GM23248 (cell line): ENCODE measurements at regions not wholly inside any gene's neighbourhood (a gene's known extent, or its start where the extent isn't known, plus 50 kb on each side); places are given as distances from the start of the nearest gene placed in this dataset.

Experiments used
- DNase-seq: peaks from one replicate; pipeline ENCODE4 v3.0.0-alpha.2; 2015
- H2AFZ ChIP-seq: fragments of 200-600 bp; sonication (generic); 2 replicates; pipeline ENCODE4 v1.6.1; 2016; ENCODE audit warnings: antibody characterized with exemption
- H3F3A ChIP-seq: fragments of 200-600 bp; sonication (generic); 2 replicates; pipeline ENCODE4 v1.6.1; 2016; ENCODE audit warnings: mild to moderate bottlenecking, antibody characterized with exemption, mixed run types; ENCODE audit not compliant: insufficient read depth
- H3K27ac ChIP-seq: fragments of 200-600 bp; sonication (generic); 2 replicates; pipeline ENCODE4 v1.5.1; 2016; ENCODE audit warnings: mild to moderate bottlenecking
- H3K27me3 ChIP-seq: fragments of 200-600 bp; sonication (generic); replicated peaks from 2 replicates; pipeline ENCODE4 v1.6.1; 2016; ENCODE audit warnings: mild to moderate bottlenecking; ENCODE audit not compliant: insufficient read depth
- H3K36me3 ChIP-seq: fragments of 200-600 bp; sonication (generic); 2 replicates; pipeline ENCODE4 v1.6.1; 2016; ENCODE audit warnings: low read depth, mild to moderate bottlenecking
- H3K4me1 ChIP-seq: fragments of 200-600 bp; sonication (generic); 2 replicates; pipeline ENCODE4 v1.6.1; 2016; ENCODE audit warnings: mild to moderate bottlenecking; ENCODE audit not compliant: insufficient read depth
- H3K4me2 ChIP-seq: fragments of 200-600 bp; sonication (generic); one replicate; pipeline ENCODE4 v1.6.1; 2016; ENCODE audit warnings: mild to moderate bottlenecking; ENCODE audit not compliant: unreplicated experiment
- H3K4me3 ChIP-seq: fragments of 200-600 bp; sonication (generic); 2 replicates; pipeline ENCODE4 v1.5.1; 2016; ENCODE audit warnings: mild to moderate bottlenecking
- H3K79me2 ChIP-seq: fragments of 200-600 bp; sonication (generic); 2 replicates; pipeline ENCODE4 v1.6.1; 2016; ENCODE audit warnings: mild to moderate bottlenecking; ENCODE audit not compliant: insufficient read depth
- H3K9ac ChIP-seq: fragments of 200-600 bp; sonication (generic); 2 replicates; pipeline ENCODE4 v1.6.1; 2016; ENCODE audit warnings: mild to moderate bottlenecking
- H3K9me2 ChIP-seq: fragments of 200-600 bp; sonication (generic); 2 replicates; pipeline ENCODE4 v1.6.1; 2016; ENCODE audit warnings: mixed run types, mild to moderate bottlenecking, moderate library complexity; ENCODE audit not compliant: insufficient read depth
- H3K9me3 ChIP-seq: fragments of 200-600 bp; sonication (generic); one replicate; pipeline ENCODE4 v1.6.1; 2017; ENCODE audit warnings: low read depth
- H4K20me1 ChIP-seq: fragments of 200-600 bp; sonication (generic); 2 replicates; pipeline ENCODE4 v1.6.0; 2016; ENCODE audit not compliant: insufficient read depth
- EZH2 ChIP-seq: fragments of 200-600 bp; sonication (generic); IDR thresholded peaks from 2 replicates; pipeline ENCODE4 v1.6.1; 2018; ENCODE audit warnings: antibody characterized with exemption, mild to moderate bottlenecking; ENCODE audit not compliant: insufficient read depth, poor library complexity, severe bottlenecking
- EZH2phosphoT487 ChIP-seq: fragments of 200-600 bp; sonication (generic); IDR thresholded peaks from 2 replicates; pipeline ENCODE4 v1.6.1; 2018; ENCODE audit warnings: antibody characterized with exemption, moderate library complexity, mild to moderate bottlenecking, low read depth; ENCODE audit not compliant: insufficient read depth
- WGBS, 2 experiments: methylation state at CpG; one replicate each; pipeline ENCODE4 v1.1.6; 2015 to 2017; ENCODE audit warnings: low lambda C conversion rate in 2 of 2, low coverage in 1 of 2; ENCODE audit errors: missing lambda C conversion rate in 2 of 2; 5-methylcytosine and 5-hydroxymethylcytosine counted together
- in situ Hi-C: fragments of 300-500 bp; cut with MboI; formaldehyde crosslinking; loops from 2 replicates; pipeline ENCODE4 v1.15.0; 2020

DNA sequence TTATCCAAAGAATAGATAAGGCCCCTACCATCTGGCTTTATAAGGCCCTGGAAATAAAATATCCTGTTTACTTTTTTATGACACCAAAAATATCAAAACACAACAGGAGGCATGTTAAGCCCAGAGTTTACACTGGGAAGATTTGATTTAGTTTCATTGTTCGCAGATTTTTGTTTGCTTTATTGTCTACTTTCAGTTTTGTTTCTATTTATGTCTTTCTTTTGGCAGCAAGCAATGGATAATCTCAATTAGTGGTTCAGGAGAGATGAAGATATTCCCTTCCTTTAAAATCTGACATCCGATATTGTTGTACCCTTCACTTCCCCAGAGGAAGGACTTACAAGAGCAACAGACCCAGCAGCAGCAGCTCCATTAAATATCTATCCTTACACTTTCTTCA is 249.4 kb upstream of the ARPP21 start:
- no peak for DNase-seq

GRCh38 chr3:35392187-35392586 is 247.1 kb upstream of the ARPP21 start:
- H2AFZ ChIP-seq = no peak overlapping the region
- no peaks in the 10 kb centered on the region for H4K20me1 ChIP-seq
- no peaks in the 10 kb centered on the region for H3K79me2 ChIP-seq
- no peaks in the 10 kb centered on the region for H3K36me3 ChIP-seq
- no peak overlapping the region for H3K4me3 ChIP-seq
- WGBS, 2 experiments = 1 to 3% methylated on average over 4 of the region's 4 CpGs
- H3K9me3 ChIP-seq = peaks cover 3% of the 10 kb centered on the region
- no peak overlapping the region for H3K27ac ChIP-seq
- H3K4me2 ChIP-seq = no peak overlapping the region
- TF ChIP-seq EZH2 = no peak
- TF ChIP-seq EZH2phosphoT487 = no peak
- no peaks in the 10 kb centered on the region for H3K9me2 ChIP-seq
- H3K9ac ChIP-seq = no peak overlapping the region
- no peaks in the 10 kb centered on the region for H3K27me3 ChIP-seq
- no peaks in the 10 kb centered on the region for H3F3A ChIP-seq
- no peaks in the 10 kb centered on the region for H3K4me1 ChIP-seq
- no peak for DNase-seq
- in situ Hi-C loops = no loop called here

More for the DNA sequence above, 249.4 kb upstream of the ARPP21 start:
- Histone ChIP-seq H3K27me3 (no peaks in the 10 kb centered on the region), H2AFZ (no peak overlapping the region), H3K79me2 (no peaks in the 10 kb centered on the region), H3K27ac (no peak overlapping the region), H3K9ac (no peak overlapping the region), H3K4me3 (no peak overlapping the region), H3K9me2 (no peaks in the 10 kb centered on the region), H3K9me3 (peaks cover 3% of the 10 kb centered on the region), H3K36me3 (no peaks in the 10 kb centered on the region), H3K4me2 (no peak overlapping the region), H3K4me1 (no peaks in the 10 kb centered on the region), H4K20me1 (no peaks in the 10 kb centered on the region), H3F3A (no peaks in the 10 kb centered on the region)
- in situ Hi-C loops = no loop called here
- WGBS, 2 experiments = 0 to 2% methylated on average over 2 of the region's 2 CpGs
- TF ChIP-seq EZH2phosphoT487 (no peak), EZH2 (no peak)

DNA sequence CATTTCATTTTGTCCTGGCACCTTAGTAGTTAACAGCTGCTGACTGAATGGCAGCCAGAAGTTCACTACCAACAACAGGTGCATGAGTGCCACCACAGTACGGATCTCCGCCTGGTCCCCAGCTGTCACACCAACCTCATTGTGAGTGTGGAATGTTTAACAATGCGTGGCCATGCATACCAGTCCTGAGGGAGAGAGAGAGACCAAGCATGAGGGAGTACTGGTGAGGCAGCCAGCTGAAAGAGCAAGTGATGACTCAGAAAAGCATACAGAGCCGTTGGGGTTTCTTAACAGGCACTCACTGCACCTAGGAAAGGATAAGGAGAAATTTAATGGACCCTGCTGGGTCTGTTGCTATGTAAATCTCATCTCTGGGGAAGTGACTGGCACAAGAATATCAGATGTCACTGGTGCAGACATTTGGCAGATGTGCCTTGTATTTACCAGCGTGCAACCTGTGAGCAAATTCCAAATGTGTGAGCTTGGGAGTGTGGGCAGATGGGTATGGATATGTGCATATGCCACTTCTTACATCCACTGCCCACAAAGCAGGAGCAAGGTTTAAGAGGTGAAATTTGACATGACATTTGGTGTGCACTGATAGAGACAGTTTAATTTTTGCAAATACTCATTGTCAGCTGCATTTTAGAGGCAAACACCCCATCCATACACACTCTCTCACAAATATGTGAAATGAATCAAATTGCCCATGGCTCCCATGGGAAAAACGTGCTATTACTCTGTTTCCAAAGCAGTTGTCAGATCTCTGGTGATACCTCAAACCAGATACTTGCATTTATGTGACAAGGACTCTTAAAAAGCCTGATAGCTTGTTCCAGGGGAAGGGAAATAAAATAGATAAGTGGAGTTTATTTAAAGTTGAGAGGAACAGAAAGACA is 245.2 kb upstream of the ARPP21 start:
- H3K9ac ChIP-seq = no peak overlapping the region
- in situ Hi-C loops = no loop called here
- no peak overlapping the region for H3K4me2 ChIP-seq
- no peak overlapping the region for H2AFZ ChIP-seq
- peaks cover 3% of the 10 kb centered on the region for H3K9me3 ChIP-seq
- TF ChIP-seq EZH2 = no peak
- no peak for TF ChIP-seq EZH2phosphoT487
- no peaks in the 10 kb centered on the region for H3K9me2 ChIP-seq
- WGBS, 2 experiments = 5 to 9% methylated on average over 6 of the region's 6 CpGs
- H4K20me1 ChIP-seq = no peaks in the 10 kb centered on the region
- no peaks in the 10 kb centered on the region for H3K4me1 ChIP-seq
- no peak overlapping the region for H3K4me3 ChIP-seq
- H3K27me3 ChIP-seq = no peaks in the 10 kb centered on the region
- H3F3A ChIP-seq = no peaks in the 10 kb centered on the region
- H3K36me3 ChIP-seq = no peaks in the 10 kb centered on the region
- no peak for DNase-seq
- H3K27ac ChIP-seq = no peak overlapping the region
- H3K79me2 ChIP-seq = no peaks in the 10 kb centered on the region

DNA sequence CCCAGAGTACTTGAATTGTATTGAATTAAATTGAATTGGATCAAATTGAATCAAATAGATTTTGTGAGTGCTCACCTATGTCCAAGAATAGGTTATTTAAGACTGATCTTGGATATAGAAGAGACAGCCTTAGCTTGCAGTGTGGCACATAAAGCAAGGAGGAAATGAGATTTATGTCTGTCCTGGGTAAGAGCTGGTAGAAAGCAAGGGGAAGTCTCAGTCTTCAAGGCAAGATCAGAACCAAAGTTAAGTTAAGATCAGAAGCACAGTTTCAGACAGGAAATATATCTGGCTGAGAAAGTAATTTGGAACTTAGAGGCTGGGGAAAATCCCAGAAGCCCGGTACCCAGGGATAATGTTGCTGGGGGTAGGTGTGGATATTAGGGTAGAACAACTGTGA is 244.4 kb upstream of the ARPP21 start:
- no peak overlapping the region for H3K27ac ChIP-seq
- H3K4me1 ChIP-seq = no peaks in the 10 kb centered on the region
- H3K27me3 ChIP-seq = no peaks in the 10 kb centered on the region
- H3K9ac ChIP-seq = no peak overlapping the region
- in situ Hi-C loops = no loop called here
- no peak for DNase-seq
- WGBS, 2 experiments = 5 to 15% methylated on average over 1 of the region's 1 CpG
- H3K9me3 ChIP-seq = peaks cover 2% of the 10 kb centered on the region
- no peaks in the 10 kb centered on the region for H3F3A ChIP-seq
- H4K20me1 ChIP-seq = no peaks in the 10 kb centered on the region
- H3K36me3 ChIP-seq = no peaks in the 10 kb centered on the region
- TF ChIP-seq EZH2 (no peak), EZH2phosphoT487 (no peak)
- H2AFZ ChIP-seq = no peak overlapping the region
- no peaks in the 10 kb centered on the region for H3K9me2 ChIP-seq
- H3K79me2 ChIP-seq = no peaks in the 10 kb centered on the region
- H3K4me2 ChIP-seq = no peak overlapping the region
- H3K4me3 ChIP-seq = no peak overlapping the region

DNA sequence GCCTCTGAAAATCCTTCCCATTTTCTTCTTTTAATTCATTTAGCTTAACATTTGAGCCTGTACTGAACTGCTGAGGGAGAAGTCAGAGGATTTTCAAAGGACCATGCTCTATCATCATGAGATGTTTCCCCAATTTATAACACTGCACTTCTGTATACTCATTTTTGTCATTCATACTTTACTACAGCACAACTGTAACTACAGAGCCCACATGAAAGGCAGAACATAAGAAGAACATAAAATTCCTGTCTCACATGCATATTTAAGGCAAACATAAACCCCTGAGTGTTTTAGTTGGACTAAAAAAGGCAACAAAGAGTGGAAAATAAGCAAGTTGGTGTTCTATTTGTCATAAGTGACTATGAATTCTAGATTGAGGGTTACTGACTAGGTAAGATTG is 237.7 kb upstream of the ARPP21 start:
- no peak overlapping the region for H3K4me3 ChIP-seq
- no peaks in the 10 kb centered on the region for H4K20me1 ChIP-seq
- no peaks in the 10 kb centered on the region for H3K9me3 ChIP-seq
- no peak overlapping the region for H3K4me2 ChIP-seq
- no peaks in the 10 kb centered on the region for H3F3A ChIP-seq
- H2AFZ ChIP-seq = no peak overlapping the region
- H3K27ac ChIP-seq = no peak overlapping the region
- no peaks in the 10 kb centered on the region for H3K79me2 ChIP-seq
- in situ Hi-C loops = no loop called here
- no peaks in the 10 kb centered on the region for H3K9me2 ChIP-seq
- TF ChIP-seq EZH2 (no peak), EZH2phosphoT487 (no peak)
- H3K36me3 ChIP-seq = no peaks in the 10 kb centered on the region
- no peak for DNase-seq
- H3K27me3 ChIP-seq = no peaks in the 10 kb centered on the region
- H3K4me1 ChIP-seq = no peaks in the 10 kb centered on the region
- no peak overlapping the region for H3K9ac ChIP-seq
